SK-N-SH treated with all-trans-retinoic acid at 6 μM for 48 hours (cell line): ENCODE measurements at regions not wholly inside any gene's neighbourhood (a gene's known extent, or its start where the extent isn't known, plus 50 kb on each side); places are given as distances from the start of the nearest gene placed in this dataset.

Experiments
- ATAC-seq: fragments of 200-7000 bp; cut with Tn5 transposase; 3 replicates; pipeline ENCODE4 v1.9.1; 2020; ENCODE audit warnings: mild to moderate bottlenecking, moderate library complexity
- ARNTL ChIP-seq: fragments of 450-650 bp; formaldehyde crosslinking; IDR thresholded peaks from 2 replicates; pipeline ENCODE4 v1.5.0; 2020; ENCODE audit warnings: low read depth, mild to moderate bottlenecking, moderate library complexity, borderline replicate concordance
- BACH2 ChIP-seq: fragments of 250-450 bp; sonication (Bioruptor Pico); IDR thresholded peaks from 2 replicates; pipeline ENCODE4 v1.9.0; 2021; ENCODE audit warnings: mild to moderate bottlenecking, borderline replicate concordance
- CSDC2 ChIP-seq: fragments of 250-450 bp; sonication (Bioruptor Pico); IDR thresholded peaks from 2 replicates; pipeline ENCODE4 v1.5.0; 2020; ENCODE audit warnings: mild to moderate bottlenecking, moderate library complexity
- ESRRG ChIP-seq: fragments of 250-450 bp; sonication (Bioruptor Pico); IDR thresholded peaks from 2 replicates; pipeline ENCODE4 v1.6.1; 2021; ENCODE audit warnings: mild to moderate bottlenecking
- GLIS3 ChIP-seq: fragments of 250-450 bp; sonication (Bioruptor Pico); IDR thresholded peaks from 2 replicates; pipeline ENCODE4 v1.5.0; 2020; ENCODE audit warnings: mild to moderate bottlenecking, moderate library complexity
- ISL1 ChIP-seq: fragments of 250-450 bp; sonication (Bioruptor Pico); IDR thresholded peaks from 2 replicates; pipeline ENCODE4 v2.1.2; 2022; ENCODE audit warnings: mild to moderate bottlenecking, moderate library complexity
- PPARA ChIP-seq: fragments of 250-450 bp; sonication (Bioruptor Pico); IDR thresholded peaks from 2 replicates; pipeline ENCODE4 v1.5.0; 2020; ENCODE audit warnings: mild to moderate bottlenecking, borderline replicate concordance
- RARB ChIP-seq: fragments of 250-450 bp; sonication (Bioruptor Pico); IDR thresholded peaks from 2 replicates; pipeline ENCODE4 v1.8.0; 2021; ENCODE audit warnings: mild to moderate bottlenecking, moderate library complexity
- SNAI2 ChIP-seq: fragments of 250-450 bp; sonication (Bioruptor Pico); IDR thresholded peaks from 2 replicates; pipeline ENCODE4 v1.5.0; 2020; ENCODE audit warnings: mild to moderate bottlenecking, moderate library complexity
- TCF4 ChIP-seq: fragments of 250-450 bp; sonication (Bioruptor Pico); IDR thresholded peaks from 2 replicates; pipeline ENCODE4 v1.8.0; 2021; ENCODE audit warnings: mild to moderate bottlenecking, moderate library complexity, borderline replicate concordance
- TOX ChIP-seq: fragments of 250-450 bp; sonication (Bioruptor Pico); IDR thresholded peaks from 2 replicates; pipeline ENCODE4 v1.8.0; 2021; ENCODE audit warnings: mild to moderate bottlenecking, moderate library complexity, borderline replicate concordance
- ZC3H10 ChIP-seq: fragments of 250-450 bp; sonication (Bioruptor Pico); IDR thresholded peaks from 2 replicates; pipeline ENCODE4 v1.5.1; 2021; ENCODE audit warnings: mild to moderate bottlenecking, moderate library complexity
- ZFP3 ChIP-seq: fragments of 250-450 bp; sonication (Bioruptor Pico); IDR thresholded peaks from 2 replicates; pipeline ENCODE4 v1.5.0; 2020; ENCODE audit warnings: mild to moderate bottlenecking, moderate library complexity
- ZFP30 ChIP-seq: fragments of 450-650 bp; formaldehyde crosslinking; IDR thresholded peaks from 2 replicates; pipeline ENCODE4 v1.5.0; 2022; ENCODE audit warnings: mild to moderate bottlenecking, moderate library complexity
- ZNF565 ChIP-seq: fragments of 450-650 bp; formaldehyde crosslinking; conservative IDR thresholded peaks from 2 replicates; pipeline ENCODE4 v1.5.0; 2020; ENCODE audit warnings: low read depth, mild to moderate bottlenecking, moderate library complexity
- ZNF70 ChIP-seq: fragments of 450-650 bp; formaldehyde crosslinking; IDR thresholded peaks from 2 replicates; pipeline ENCODE4 v1.5.0; 2020; ENCODE audit warnings: mild to moderate bottlenecking, moderate library complexity
- ZNF8 ChIP-seq: fragments of 450-650 bp; formaldehyde crosslinking; IDR thresholded peaks from 2 replicates; pipeline ENCODE4 v1.5.0; 2020; ENCODE audit warnings: mild to moderate bottlenecking, moderate library complexity
- TF ChIP-seq, protein P1 (sequence below): fragments of 250-450 bp; sonication (Bioruptor Pico); IDR thresholded peaks from 2 replicates; pipeline ENCODE4 v1.5.0; 2020; ENCODE audit warnings: mild to moderate bottlenecking, moderate library complexity
- TF ChIP-seq, protein P2 (sequence below): fragments of 250-450 bp; sonication (Bioruptor Pico); IDR thresholded peaks from 2 replicates; pipeline ENCODE4 v1.8.0; 2020; ENCODE audit warnings: mild to moderate bottlenecking, moderate library complexity, borderline replicate concordance
- TF ChIP-seq, protein P3 (sequence below): fragments of 250-450 bp; sonication (Bioruptor Pico); IDR thresholded peaks from 2 replicates; pipeline ENCODE4 v1.5.1; 2020; ENCODE audit warnings: low read depth, mild to moderate bottlenecking, moderate library complexity

DNA sequence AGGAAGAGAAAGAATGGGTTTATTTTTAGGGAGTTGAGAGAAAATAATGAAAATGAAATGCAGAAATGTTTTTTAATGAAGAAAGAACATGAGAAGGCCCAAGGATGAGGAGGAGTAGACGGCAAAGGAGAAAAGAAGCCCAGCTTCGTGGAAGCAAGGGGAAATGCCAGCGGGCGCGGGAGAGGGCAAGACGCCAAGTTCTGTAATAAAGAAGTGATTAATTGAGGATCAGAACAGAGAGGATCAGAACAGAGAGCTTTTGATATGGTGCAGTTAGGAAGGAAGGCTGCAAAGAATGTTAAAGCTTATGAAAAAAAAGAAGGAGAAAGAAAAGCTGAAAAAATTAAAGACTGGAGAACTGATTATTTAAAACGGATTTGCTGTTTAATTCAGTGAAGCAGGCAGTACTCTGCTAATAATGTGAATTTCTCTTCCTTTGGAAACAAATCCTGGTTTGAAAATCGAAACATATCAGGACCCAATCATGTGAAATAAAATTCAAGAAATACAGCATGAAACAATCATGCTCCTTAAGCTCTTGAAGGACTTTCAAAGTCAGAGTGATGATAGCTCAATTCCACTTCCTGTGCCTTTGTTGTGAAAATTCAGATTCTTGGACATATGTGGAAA lies 99.3 kb upstream of the SOX1 start (continued):
- TF ChIP-seq, protein P1, sequence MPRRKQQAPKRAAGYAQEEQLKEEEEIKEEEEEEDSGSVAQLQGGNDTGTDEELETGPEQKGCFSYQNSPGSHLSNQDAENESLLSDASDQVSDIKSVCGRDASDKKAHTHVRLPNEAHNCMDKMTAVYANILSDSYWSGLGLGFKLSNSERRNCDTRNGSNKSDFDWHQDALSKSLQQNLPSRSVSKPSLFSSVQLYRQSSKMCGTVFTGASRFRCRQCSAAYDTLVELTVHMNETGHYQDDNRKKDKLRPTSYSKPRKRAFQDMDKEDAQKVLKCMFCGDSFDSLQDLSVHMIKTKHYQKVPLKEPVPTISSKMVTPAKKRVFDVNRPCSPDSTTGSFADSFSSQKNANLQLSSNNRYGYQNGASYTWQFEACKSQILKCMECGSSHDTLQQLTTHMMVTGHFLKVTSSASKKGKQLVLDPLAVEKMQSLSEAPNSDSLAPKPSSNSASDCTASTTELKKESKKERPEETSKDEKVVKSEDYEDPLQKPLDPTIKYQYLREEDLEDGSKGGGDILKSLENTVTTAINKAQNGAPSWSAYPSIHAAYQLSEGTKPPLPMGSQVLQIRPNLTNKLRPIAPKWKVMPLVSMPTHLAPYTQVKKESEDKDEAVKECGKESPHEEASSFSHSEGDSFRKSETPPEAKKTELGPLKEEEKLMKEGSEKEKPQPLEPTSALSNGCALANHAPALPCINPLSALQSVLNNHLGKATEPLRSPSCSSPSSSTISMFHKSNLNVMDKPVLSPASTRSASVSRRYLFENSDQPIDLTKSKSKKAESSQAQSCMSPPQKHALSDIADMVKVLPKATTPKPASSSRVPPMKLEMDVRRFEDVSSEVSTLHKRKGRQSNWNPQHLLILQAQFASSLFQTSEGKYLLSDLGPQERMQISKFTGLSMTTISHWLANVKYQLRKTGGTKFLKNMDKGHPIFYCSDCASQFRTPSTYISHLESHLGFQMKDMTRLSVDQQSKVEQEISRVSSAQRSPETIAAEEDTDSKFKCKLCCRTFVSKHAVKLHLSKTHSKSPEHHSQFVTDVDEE (CRISPR knock-in tag): no peak
- TF ChIP-seq TOX (CRISPR knock-in tag): no peak
- no peak for TF ChIP-seq GLIS3 (CRISPR knock-in tag)
- TF ChIP-seq ARNTL (CRISPR knock-in tag): no peak
- TF ChIP-seq ZFP30 (CRISPR knock-in tag): no peak
- TF ChIP-seq SNAI2 (CRISPR knock-in tag): no peak
- TF ChIP-seq, protein P2, sequence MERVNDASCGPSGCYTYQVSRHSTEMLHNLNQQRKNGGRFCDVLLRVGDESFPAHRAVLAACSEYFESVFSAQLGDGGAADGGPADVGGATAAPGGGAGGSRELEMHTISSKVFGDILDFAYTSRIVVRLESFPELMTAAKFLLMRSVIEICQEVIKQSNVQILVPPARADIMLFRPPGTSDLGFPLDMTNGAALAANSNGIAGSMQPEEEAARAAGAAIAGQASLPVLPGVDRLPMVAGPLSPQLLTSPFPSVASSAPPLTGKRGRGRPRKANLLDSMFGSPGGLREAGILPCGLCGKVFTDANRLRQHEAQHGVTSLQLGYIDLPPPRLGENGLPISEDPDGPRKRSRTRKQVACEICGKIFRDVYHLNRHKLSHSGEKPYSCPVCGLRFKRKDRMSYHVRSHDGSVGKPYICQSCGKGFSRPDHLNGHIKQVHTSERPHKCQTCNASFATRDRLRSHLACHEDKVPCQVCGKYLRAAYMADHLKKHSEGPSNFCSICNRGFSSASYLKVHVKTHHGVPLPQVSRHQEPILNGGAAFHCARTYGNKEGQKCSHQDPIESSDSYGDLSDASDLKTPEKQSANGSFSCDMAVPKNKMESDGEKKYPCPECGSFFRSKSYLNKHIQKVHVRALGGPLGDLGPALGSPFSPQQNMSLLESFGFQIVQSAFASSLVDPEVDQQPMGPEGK (CRISPR knock-in tag): no peak
- no peak for TF ChIP-seq ESRRG (CRISPR knock-in tag)
- no peak for TF ChIP-seq ISL1 (CRISPR knock-in tag)
- no peak for TF ChIP-seq ZNF8 (CRISPR knock-in tag)
- TF ChIP-seq, protein P3, sequence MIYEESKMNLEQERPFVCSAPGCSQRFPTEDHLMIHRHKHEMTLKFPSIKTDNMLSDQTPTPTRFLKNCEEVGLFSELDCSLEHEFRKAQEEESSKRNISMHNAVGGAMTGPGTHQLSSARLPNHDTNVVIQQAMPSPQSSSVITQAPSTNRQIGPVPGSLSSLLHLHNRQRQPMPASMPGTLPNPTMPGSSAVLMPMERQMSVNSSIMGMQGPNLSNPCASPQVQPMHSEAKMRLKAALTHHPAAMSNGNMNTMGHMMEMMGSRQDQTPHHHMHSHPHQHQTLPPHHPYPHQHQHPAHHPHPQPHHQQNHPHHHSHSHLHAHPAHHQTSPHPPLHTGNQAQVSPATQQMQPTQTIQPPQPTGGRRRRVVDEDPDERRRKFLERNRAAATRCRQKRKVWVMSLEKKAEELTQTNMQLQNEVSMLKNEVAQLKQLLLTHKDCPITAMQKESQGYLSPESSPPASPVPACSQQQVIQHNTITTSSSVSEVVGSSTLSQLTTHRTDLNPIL (CRISPR knock-in tag): no peak
- TF ChIP-seq RARB (CRISPR knock-in tag): no peak

DNA sequence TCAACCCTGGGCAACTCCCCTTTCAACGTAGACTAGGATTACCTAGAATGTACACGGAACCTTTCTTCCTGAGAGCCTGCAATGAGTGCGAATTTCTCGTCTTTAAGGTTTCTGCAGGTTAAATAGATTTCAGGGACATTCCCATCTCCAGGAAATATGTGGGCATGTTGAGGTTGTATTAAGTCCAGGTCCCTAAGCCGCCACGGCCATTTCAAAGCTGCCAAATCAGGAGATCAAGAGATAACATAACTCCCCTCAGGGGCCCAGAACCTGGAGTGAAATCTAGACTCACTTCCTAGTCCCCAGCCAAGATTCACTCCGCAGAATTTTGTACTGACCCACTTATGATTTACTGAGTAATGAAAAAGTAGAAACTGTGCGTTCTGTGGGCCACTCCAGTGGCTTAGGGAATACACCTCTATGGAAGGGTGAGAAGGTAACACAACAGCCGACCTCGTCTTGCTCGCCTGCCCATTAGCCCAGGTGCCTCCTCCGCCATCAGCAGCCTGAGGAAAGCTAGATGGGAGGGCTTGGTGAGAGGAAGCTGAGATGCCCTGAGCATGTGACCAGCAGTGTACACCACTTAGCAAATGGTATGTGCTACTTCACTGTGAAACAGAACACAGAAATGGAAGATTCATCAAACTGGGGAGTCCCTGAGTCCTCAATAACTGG lies 98.5 kb upstream of the SOX1 start:
- TF ChIP-seq TCF4 (CRISPR knock-in tag) (no peak), ZNF565 (CRISPR knock-in tag) (no peak), ZNF8 (CRISPR knock-in tag) (no peak), TOX (CRISPR knock-in tag) (no peak), ZC3H10 (CRISPR knock-in tag) (no peak), BACH2 (CRISPR knock-in tag) (no peak), ARNTL (CRISPR knock-in tag) (no peak), ZFP3 (CRISPR knock-in tag) (no peak), CSDC2 (CRISPR knock-in tag) (no peak), ISL1 (CRISPR knock-in tag) (no peak), RARB (CRISPR knock-in tag) (no peak)
- TF ChIP-seq, protein P2 (CRISPR knock-in tag): no peak
- no peak for ATAC-seq

DNA sequence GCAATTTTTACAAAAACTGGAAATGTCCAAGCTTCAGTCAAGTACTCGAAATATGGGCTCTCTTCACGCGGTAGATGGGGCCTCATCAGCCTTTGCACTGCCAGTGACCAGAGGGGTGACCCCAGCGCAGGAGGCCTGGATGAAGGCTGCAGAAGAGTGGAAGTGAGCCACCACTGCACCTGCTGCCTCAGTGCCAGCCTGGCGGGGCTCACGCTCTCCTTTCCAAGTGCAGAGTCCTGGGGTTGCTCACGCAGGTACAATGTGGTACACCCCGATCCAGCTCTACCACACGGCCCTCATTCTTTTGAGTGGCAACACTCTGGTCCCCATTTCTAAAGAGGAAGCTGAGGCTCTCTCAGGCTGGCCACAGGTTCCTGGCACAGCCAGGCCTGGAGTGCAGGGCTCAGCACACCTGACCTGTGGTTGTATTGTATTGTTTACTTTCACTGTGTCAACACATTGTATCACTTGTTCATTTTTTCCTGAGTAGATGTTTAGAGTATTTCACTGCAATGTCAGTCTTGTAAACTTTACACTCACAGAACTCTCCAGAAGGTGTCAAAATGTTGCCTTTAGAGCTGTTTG lies 97.3 kb upstream of the SOX1 start:
- no peak for TF ChIP-seq ZFP3 (CRISPR knock-in tag)
- no peak for TF ChIP-seq GLIS3 (CRISPR knock-in tag)
- no peak for TF ChIP-seq ZNF70 (CRISPR knock-in tag)
- no peak for TF ChIP-seq RARB (CRISPR knock-in tag)
- no peak for TF ChIP-seq BACH2 (CRISPR knock-in tag)
- no peak for TF ChIP-seq PPARA (CRISPR knock-in tag)
- no peak for TF ChIP-seq ZNF8 (CRISPR knock-in tag)
- TF ChIP-seq, all 23 proteins: peak for 0

More for the DNA sequence above, 97.3 kb upstream of the SOX1 start:
- ATAC-seq: no peak
